IMR-90 (cell line): ENCODE measurements at regions not wholly inside any gene's neighbourhood (a gene's known extent, or its start where the extent isn't known, plus 50 kb on each side); places are given as distances from the start of the nearest gene placed in this dataset.

Experiments used
- ATAC-seq: fragments of 200-7000 bp; cut with Tn5 transposase; 2 replicates; pipeline ENCODE4 v1.9.1; 2020; ENCODE audit warnings: low read depth, mild to moderate bottlenecking, moderate library complexity
- BruUV-seq: library from RNA; stranded (reverse); fragments of 400-500 nt; replicated peaks from 2 replicates; lab custom pipeline; 2021; lab: Mats Ljungman, UMichigan
- CTCF ChIA-PET: fragments of 300-600 bp; formaldehyde crosslinking; extraction: SDS; loops from one replicate; lab custom pipeline; 2021; ENCODE audit warnings: antibody characterized with exemption; lab: Yijun Ruan, JAX
- POLR2A ChIA-PET: fragments of 300-600 bp; sonication (Branson Sonifier 250); formaldehyde crosslinking; loops from one replicate; lab custom pipeline; 2022; ENCODE audit warnings: antibody characterized with exemption; ENCODE audit not compliant: unreplicated experiment; lab: Charles Lee
- DNase-seq: peaks from one replicate; pipeline ENCODE4 v3.0.0; 2013
- H2AFZ ChIP-seq: replicated peaks from 2 replicates; pipeline ENCODE3; 2013; ENCODE audit warnings: low read length, mild to moderate bottlenecking; ENCODE audit not compliant: poor library complexity
- H2AK5ac ChIP-seq: 2 replicates; pipeline ENCODE4 v1.6.1; 2013; ENCODE audit warnings: low read depth, low read length, inconsistent platforms
- H2AK9ac ChIP-seq: replicated peaks from 2 replicates; pipeline ENCODE3; 2013; ENCODE audit warnings: mild to moderate bottlenecking, low read depth, low read length, moderate library complexity; ENCODE audit not compliant: poor library complexity
- H2BK120ac ChIP-seq: 2 replicates; pipeline ENCODE4 v1.6.1; 2013; ENCODE audit warnings: low read depth, low read length, inconsistent platforms
- H2BK15ac ChIP-seq: 3 replicates; pipeline ENCODE4 v1.6.1; 2013; ENCODE audit warnings: low read depth, low read length, inconsistent platforms
- H2BK20ac ChIP-seq: 2 replicates; pipeline ENCODE4 v1.6.1; 2013; ENCODE audit warnings: low read depth, mild to moderate bottlenecking, inconsistent platforms, low read length, moderate library complexity
- H2BK5ac ChIP-seq: 2 replicates; pipeline ENCODE4 v1.6.1; 2013; ENCODE audit warnings: mild to moderate bottlenecking, low read depth, low read length, inconsistent platforms; ENCODE audit not compliant: poor library complexity, severe bottlenecking
- H3K14ac ChIP-seq: replicated peaks from 2 replicates; pipeline ENCODE4 v1.6.1; 2013; ENCODE audit warnings: low read depth, low read length, inconsistent platforms
- H3K18ac ChIP-seq: 2 replicates; pipeline ENCODE4 v1.6.1; 2013; ENCODE audit warnings: low read depth, low read length, control low read depth
- H3K23ac ChIP-seq: 2 replicates; pipeline ENCODE4 v1.6.1; 2013; ENCODE audit warnings: low read depth, low read length, inconsistent platforms
- H3K27ac ChIP-seq: 2 replicates; pipeline ENCODE4 v1.5.1; 2013; ENCODE audit warnings: mild to moderate bottlenecking, control low read depth, low read length; ENCODE audit not compliant: insufficient read depth
- H3K27me3 ChIP-seq: 2 replicates; pipeline ENCODE4 v1.6.1; 2013; ENCODE audit warnings: low read length; ENCODE audit not compliant: control insufficient read depth, insufficient read depth
- H3K36me3 ChIP-seq: 2 replicates; pipeline ENCODE4 v1.6.1; 2013; ENCODE audit warnings: low read length, mixed read lengths; ENCODE audit not compliant: control insufficient read depth, insufficient read depth
- H3K4ac ChIP-seq: 2 replicates; pipeline ENCODE4 v1.6.1; 2013; ENCODE audit warnings: low read depth, low read length, inconsistent platforms
- H3K4me1 ChIP-seq: 2 replicates; pipeline ENCODE4 v1.6.1; 2013; ENCODE audit warnings: low read length, mixed read lengths; ENCODE audit not compliant: control insufficient read depth, insufficient read depth
- H3K4me2 ChIP-seq: 2 replicates; pipeline ENCODE4 v1.6.1; 2013; ENCODE audit warnings: low read depth, mild to moderate bottlenecking, control low read depth, low read length, moderate library complexity
- H3K4me3 ChIP-seq: 2 replicates; pipeline ENCODE4 v1.5.1; 2013; ENCODE audit warnings: low read depth, mild to moderate bottlenecking, control low read depth, low read length, moderate library complexity; ENCODE audit not compliant: insufficient read depth
- H3K56ac ChIP-seq: 2 replicates; pipeline ENCODE4 v1.6.1; 2013; ENCODE audit warnings: low read length, inconsistent platforms; ENCODE audit not compliant: insufficient read depth; ENCODE audit errors: extremely low read depth
- H3K79me1 ChIP-seq, 2 experiments: 2 replicates each; pipeline ENCODE4 v1.6.1; 2013; ENCODE audit warnings: low read length in 2 of 2, inconsistent platforms in 1 of 2, low read depth in 1 of 2
- H3K9ac ChIP-seq: 2 replicates; pipeline ENCODE4 v1.6.1; 2013; ENCODE audit warnings: low read depth, low read length, control low read depth
- H3K9me1 ChIP-seq: 2 replicates; pipeline ENCODE4 v1.6.1; 2013; ENCODE audit warnings: low read length, inconsistent platforms; ENCODE audit not compliant: insufficient read depth
- H3K9me3 ChIP-seq: 2 replicates; pipeline ENCODE4 v1.6.1; 2013; ENCODE audit warnings: low read length; ENCODE audit not compliant: control insufficient read depth, insufficient read depth
- H4K20me1 ChIP-seq: 2 replicates; pipeline ENCODE4 v1.6.1; 2013; ENCODE audit warnings: low read length, inconsistent platforms; ENCODE audit not compliant: insufficient read depth
- H4K5ac ChIP-seq: 2 replicates; pipeline ENCODE4 v1.6.1; 2013; ENCODE audit warnings: mild to moderate bottlenecking, low read depth, low read length, control low read depth
- H4K8ac ChIP-seq, 2 experiments: 2 replicates each; pipeline ENCODE4 v1.6.1; 2013; ENCODE audit warnings: low read depth in 2 of 2, low read length in 2 of 2, control low read depth in 1 of 2, inconsistent platforms in 1 of 2
- H4K91ac ChIP-seq: 2 replicates; pipeline ENCODE4 v1.6.1; 2013; ENCODE audit warnings: low read depth, low read length, inconsistent platforms; ENCODE audit not compliant: insufficient read depth
- BHLHE40 ChIP-seq: fragments of 150-350 bp; IDR thresholded peaks from 2 replicates; pipeline ENCODE4 v1.6.1; 2016; ENCODE audit warnings: mild to moderate bottlenecking, low read depth, low read length
- CEBPB ChIP-seq: IDR thresholded peaks from 2 replicates; pipeline ENCODE4 v1.6.1; 2012; ENCODE audit warnings: low read depth, low read length, improper control_type of control experiment
- CHD1 ChIP-seq: IDR thresholded peaks from 2 replicates; pipeline ENCODE4 v1.6.1; 2012; ENCODE audit warnings: low read depth, low read length, improper control_type of control experiment
- CTCF ChIP-seq: conservative IDR thresholded peaks from 2 replicates; pipeline ENCODE4 v1.5.1; 2012; ENCODE audit warnings: mild to moderate bottlenecking, low read depth, low read length, improper control_type of control experiment
- MAZ ChIP-seq: IDR thresholded peaks from 2 replicates; pipeline ENCODE4 v1.6.1; 2012; ENCODE audit warnings: low read depth, mild to moderate bottlenecking, low read length, improper control_type of control experiment, moderate library complexity, borderline replicate concordance
- MXI1 ChIP-seq: IDR thresholded peaks from 2 replicates; pipeline ENCODE4 v1.6.1; 2012; ENCODE audit warnings: low read depth, mild to moderate bottlenecking, low read length, moderate library complexity, borderline replicate concordance
- NFE2L2 ChIP-seq: fragments of 150-350 bp; IDR thresholded peaks from 2 replicates; pipeline ENCODE4 v1.6.1; 2016; ENCODE audit warnings: low read depth, mild to moderate bottlenecking, low read length
- POLR2A ChIP-seq: IDR thresholded peaks from 2 replicates; pipeline ENCODE4 v1.6.1; 2012; ENCODE audit warnings: mild to moderate bottlenecking, low read depth, low read length
- RFX5 ChIP-seq: IDR thresholded peaks from 2 replicates; pipeline ENCODE4 v1.8.0; 2012; ENCODE audit warnings: low read depth, mild to moderate bottlenecking, low read length, moderate library complexity
- SMC3 ChIP-seq: fragments of 150-350 bp; IDR thresholded peaks from 2 replicates; pipeline ENCODE4 v1.6.1; 2016; ENCODE audit warnings: low read depth, mild to moderate bottlenecking, antibody characterized with exemption, low read length, moderate library complexity
- WGBS, 2 experiments: methylation state at CpG; one replicate each; pipeline versions ENCODE4 v1.1.5 to v1.1.7; 2013; ENCODE audit warnings: missing lambda C conversion rate in 2 of 2; ENCODE audit not compliant: insufficient read length in 1 of 2; ENCODE audit errors: extremely low coverage in 2 of 2; 5-methylcytosine and 5-hydroxymethylcytosine counted together
- dilution Hi-C: fragments of 300-500 bp; cut with HindIII; formaldehyde crosslinking; loops from one replicate; pipeline ENCODE4 v1.14.3; 2018; ENCODE audit warnings: low sequenced_read_pairs; ENCODE audit not compliant: unreplicated experiment
- in situ Hi-C: fragments of 300-500 bp; cut with MboI; formaldehyde crosslinking; loops from 3 replicates; pipeline ENCODE4 v1.14.3; 2019; ENCODE audit warnings: low sequenced_read_pairs, inconsistent platforms, mixed read lengths
- intact Hi-C: fragments of 100-400 bp; cut with micrococcal nuclease; formaldehyde crosslinking; loops from 2 replicates; pipeline ENCODE4 v1.10.0; 2022
- TF ChIP-seq, protein P1 (sequence below): fragments of 150-350 bp; IDR thresholded peaks from 2 replicates; pipeline ENCODE4 v1.6.1; 2016; ENCODE audit warnings: low read depth, mild to moderate bottlenecking, low read length, moderate library complexity, borderline replicate concordance

DNA sequence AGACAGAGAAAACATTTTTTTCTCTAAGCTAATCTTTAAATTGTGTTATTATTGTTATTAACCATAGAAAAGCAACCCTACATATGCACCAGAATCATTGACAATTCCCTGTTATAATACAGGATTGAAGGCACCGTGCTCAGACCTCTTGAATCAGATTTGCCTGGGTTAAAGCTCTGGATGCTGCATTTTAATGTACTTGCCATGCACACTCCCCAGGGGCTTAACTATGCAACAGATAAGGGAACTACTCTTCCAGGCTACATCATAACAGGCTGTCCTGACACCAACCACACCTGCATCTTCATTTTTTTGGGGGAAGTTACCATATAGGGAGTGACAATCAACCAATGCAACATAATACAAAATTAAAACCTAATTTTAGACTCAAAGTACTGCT, 1187.6 kb upstream of the CDH8 start:
- in situ Hi-C loops (no loop called here), dilution Hi-C loops (no loop called here)

More for the DNA sequence above, 1187.6 kb upstream of the CDH8 start:
- POLR2A ChIA-PET, result no interaction called here
- Histone ChIP-seq H4K20me1 (no peaks in the 10 kb centered on the region), H2BK20ac (no peak overlapping the region), H2BK5ac (no peak overlapping the region), H3K4me3 (no peak overlapping the region), H3K27me3 (no peaks in the 10 kb centered on the region), H4K5ac (no peak overlapping the region), H2AFZ (no peak overlapping the region), H3K23ac (no peak overlapping the region), H2AK5ac (no peak overlapping the region), H3K9ac (no peak overlapping the region), H3K4me2 (no peak overlapping the region), H2AK9ac (no peak overlapping the region), H3K36me3 (no peaks in the 10 kb centered on the region), H3K9me1 (no peaks in the 10 kb centered on the region), H2BK120ac (no peak overlapping the region), H4K91ac (no peak overlapping the region), H3K79me1 (no peaks in the 10 kb centered on the region), H3K27ac (no peak overlapping the region), H3K9me3 (peaks cover 3% of the 10 kb centered on the region; the same call in 1 of the 2 replicates), H3K14ac (no peak overlapping the region), H2BK15ac (no peak overlapping the region), H4K8ac (no peak overlapping the region), H3K4me1 (no peaks in the 10 kb centered on the region), H3K4ac (no peak overlapping the region), H3K18ac (no peak overlapping the region), H3K56ac (no peak overlapping the region)
- WGBS, 2 experiments, result 33% methylated on average over 1 of the region's 1 CpG; no CpG with 5 or more reads in 1 of the 2 experiments
- no peak for DNase-seq
- no peak for ATAC-seq
- BruUV-seq, result no TSS peak
- CTCF ChIA-PET, result no interaction called here
- TF ChIP-seq MAZ (no peak), BHLHE40 (no peak), SMC3 (no peak), CHD1 (no peak), POLR2A (no peak), CEBPB (no peak), CTCF (no peak), MXI1 (no peak), RFX5 (no peak), NFE2L2 (no peak)
- TF ChIP-seq, protein P1, sequence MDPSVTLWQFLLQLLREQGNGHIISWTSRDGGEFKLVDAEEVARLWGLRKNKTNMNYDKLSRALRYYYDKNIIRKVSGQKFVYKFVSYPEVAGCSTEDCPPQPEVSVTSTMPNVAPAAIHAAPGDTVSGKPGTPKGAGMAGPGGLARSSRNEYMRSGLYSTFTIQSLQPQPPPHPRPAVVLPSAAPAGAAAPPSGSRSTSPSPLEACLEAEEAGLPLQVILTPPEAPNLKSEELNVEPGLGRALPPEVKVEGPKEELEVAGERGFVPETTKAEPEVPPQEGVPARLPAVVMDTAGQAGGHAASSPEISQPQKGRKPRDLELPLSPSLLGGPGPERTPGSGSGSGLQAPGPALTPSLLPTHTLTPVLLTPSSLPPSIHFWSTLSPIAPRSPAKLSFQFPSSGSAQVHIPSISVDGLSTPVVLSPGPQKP, result no peak
- intact Hi-C loops, result no loop called here
